ENCODE measurements at regions not wholly inside any gene's neighbourhood (a gene's known extent, or its start where the extent isn't known, plus 50 kb on each side); places are given as distances from the start of the nearest gene placed in this dataset.

- no peak for DNase-seq
Observed at GRCh38 chr2:19784456-19784855, 117.3 kb downstream of the TTC32 start.

- no peak for DNase-seq
Observed at GRCh38 chr2:19783935-19784334, 117.8 kb downstream of the TTC32 start.

DNA sequence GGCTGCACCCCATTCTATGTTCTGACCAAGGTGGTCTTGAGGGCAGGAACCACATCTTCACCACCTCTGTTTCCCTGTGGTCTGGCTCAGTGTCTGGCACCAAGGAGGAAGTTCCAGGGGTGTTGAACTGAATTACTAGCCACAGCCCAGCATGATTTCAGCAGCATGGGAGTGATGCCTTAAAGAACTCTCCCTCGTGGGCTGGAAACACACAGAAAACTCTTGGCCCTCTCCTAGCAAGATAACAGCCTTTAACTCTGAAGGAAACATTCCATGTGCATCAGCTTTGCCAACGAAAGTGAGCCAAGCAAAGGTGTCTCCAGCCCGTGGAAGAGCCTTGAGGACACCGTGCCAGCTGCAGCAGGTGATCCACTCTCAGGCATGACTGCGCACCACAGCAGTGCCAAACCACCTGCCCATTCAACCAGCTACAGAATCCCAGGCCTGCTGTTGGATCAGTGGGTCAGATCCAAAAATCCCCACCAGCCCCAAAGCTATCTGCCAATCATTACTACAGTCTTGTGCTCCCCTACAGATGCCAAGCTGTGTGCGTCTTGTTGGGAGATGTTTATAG is 124.8 kb downstream of the TTC32 start:
- no peak for DNase-seq

DNA sequence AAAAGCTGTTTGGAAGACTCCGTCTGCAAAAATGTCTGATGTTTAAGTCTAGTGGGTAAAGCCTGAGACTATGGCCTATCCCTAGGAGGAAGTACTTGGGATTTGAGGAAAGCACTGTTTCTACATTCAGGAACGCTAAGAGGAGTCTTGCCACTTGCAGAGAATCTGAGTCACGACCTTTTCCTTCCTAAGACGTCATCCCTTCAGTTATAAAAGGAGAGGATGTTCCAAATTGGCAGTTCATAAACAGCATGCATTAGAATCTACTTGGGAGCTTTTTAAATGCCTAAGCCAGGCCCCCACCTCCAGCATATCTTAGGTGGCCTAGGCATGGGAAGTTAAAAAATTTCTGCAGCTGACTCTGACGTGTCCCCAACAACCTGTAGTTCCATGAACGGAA is 125.9 kb downstream of the TTC32 start:
- DNase-seq = no peak

- DNase-seq = no peak
Observed at GRCh38 chr2:19775315-19775714, 126.5 kb downstream of the TTC32 start.

DNA sequence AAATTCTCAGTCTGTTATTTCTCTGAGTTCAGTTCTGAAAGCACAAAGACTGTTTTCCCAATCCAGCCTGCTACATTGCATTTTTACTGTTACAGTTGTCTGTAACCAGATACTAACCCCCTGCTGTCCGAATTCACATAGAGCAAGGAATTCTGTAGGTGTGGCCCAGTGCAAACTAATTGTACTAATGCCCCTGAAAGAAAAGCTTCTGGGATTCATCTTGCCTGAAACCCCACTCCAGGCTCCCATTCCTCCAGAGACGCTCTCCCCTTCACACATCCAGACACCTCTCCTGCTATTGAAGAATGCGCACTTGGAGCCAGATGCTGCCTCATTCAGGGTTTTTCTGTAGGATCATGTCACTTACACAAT is 127.0 kb downstream of the TTC32 start:
- no peak for DNase-seq

- DNase-seq = no peak
Observed at GRCh38 chr2:19772981-19773380, 128.8 kb downstream of the TTC32 start.

GRCh38 chr2:19769513-19769912 is 132.3 kb downstream of the TTC32 start:
- DNase-seq = no peak

DNA sequence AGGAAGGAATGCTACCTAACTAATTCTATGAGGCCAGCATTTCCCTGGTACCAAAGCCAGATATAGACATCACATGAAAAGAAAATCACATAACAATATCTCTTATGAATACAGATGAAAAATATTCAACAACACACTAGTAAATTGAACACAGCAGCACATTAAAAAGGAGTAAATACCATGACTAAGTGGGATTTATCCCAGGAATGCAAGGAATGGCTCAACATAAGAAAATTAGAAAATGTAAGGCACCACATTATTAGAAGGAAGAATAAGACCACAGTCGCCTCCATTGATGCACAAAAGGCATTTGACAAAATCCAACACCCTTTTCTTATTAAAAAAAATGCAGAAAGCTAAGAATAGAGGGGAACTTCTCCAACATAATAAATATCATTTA is 133.9 kb downstream of the TTC32 start:
- DNase-seq = no peak

DNA sequence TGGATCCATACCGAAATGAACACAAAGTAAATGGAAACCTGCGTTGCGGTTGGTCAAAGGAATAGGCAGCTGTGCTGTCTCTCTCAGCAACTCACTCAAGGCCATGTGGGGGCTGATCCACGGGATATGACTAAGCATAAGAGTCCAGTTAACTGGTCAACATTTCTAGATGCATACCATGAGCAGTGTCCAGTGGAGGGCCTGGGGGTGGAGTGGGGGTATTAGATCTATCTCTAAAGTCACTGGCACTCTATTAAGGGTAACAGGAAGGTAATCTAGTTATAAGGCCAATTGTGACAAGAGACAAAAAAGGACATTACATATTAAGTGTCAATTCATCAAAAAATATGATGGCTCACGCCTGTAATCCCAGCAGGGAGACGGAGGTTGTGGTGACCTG is 136.8 kb downstream of the TTC32 start:
- no peak for DNase-seq

- DNase-seq = no peak
Observed at GRCh38 chr2:19763731-19764130, 138.1 kb downstream of the TTC32 start.

- DNase-seq = no peak
Observed at GRCh38 chr2:19762959-19763605, 138.7 kb downstream of the TTC32 start.

DNA sequence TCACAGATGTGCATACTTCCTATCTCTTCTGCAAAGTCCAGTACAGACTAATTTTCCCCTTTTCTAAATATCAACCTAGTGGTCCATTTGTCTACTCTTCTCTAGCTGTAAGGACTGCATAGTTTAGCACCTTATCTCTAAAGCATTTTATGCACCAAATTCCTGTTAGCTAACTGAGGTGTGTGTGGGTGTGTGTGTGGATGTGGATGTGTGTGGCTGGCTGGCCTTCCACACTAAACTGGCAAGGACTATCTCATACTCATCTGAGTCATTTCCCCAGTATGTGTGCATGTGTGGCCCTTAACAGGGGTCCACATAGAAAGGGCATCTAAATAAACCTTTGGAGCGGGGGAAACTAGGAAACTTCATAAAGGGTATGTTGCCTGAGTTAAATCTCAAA is 139.6 kb downstream of the TTC32 start:
- DNase-seq = no peak

- no peak for DNase-seq
Observed at GRCh38 chr2:19759880-19760279, 141.9 kb downstream of the TTC32 start.

- no peak for DNase-seq
Observed at GRCh38 chr2:19758658-19759057, 143.1 kb downstream of the TTC32 start.

GRCh38 chr2:19757586-19757985 is 144.2 kb downstream of the TTC32 start:
- DNase-seq = no peak

- no peak for DNase-seq
Observed at GRCh38 chr2:19754907-19755306, 146.9 kb downstream of the TTC32 start.

DNA sequence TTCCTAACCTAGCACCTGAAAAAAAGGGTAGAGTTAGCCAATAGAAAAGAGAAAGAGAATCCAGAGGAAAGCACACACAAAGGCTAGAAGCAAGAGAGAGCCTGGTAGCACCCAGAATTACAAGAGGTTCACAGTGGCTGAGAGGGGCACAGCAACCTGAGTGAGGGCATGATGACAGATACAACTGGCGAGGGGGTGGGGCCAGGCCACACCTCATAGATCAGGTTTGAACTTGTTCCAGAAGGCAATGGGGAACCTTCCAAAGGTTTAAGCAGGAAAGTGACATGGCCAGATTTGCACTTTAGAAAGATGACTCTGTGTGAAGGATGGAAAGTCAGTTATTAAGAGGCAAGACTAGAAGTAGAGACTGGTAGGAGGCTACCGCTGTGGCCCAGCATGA is 148.0 kb downstream of the TTC32 start:
- no peak for DNase-seq

- no peak for DNase-seq
Observed at GRCh38 chr2:19753314-19753713, 148.5 kb downstream of the TTC32 start.

DNA sequence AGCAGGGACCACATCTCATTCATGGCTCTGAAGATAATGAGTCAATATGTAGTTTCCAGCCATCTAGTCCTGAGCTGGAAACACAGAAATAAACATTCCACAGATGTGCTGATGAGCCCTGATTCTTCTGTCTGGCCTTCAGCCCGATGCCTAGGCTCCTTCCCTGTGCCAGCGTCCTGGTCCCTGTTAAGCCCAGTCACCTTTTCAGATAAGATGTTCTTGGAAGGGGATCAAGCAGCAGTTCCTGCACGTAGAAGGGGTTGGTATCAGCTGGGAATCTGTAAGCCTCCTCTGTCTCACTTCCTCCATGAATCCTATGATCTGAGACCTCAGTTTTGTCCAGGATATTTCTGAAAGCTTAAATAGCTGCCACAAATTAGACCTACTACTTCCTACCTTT is 149.3 kb downstream of the TTC32 start:
- no peak for DNase-seq

GRCh38 chr2:19751631-19752030 is 150.2 kb downstream of the TTC32 start:
- no peak for DNase-seq

- DNase-seq = no peak
Observed at GRCh38 chr2:19750136-19750535, 151.6 kb downstream of the TTC32 start.

- no peak for DNase-seq
Observed at GRCh38 chr2:19749507-19749836, 152.3 kb downstream of the TTC32 start.

- DNase-seq = no peak
Observed at GRCh38 chr2:19748711-19749506, 152.9 kb downstream of the TTC32 start.
